A673 (cell line): ENCODE measurements at regions not wholly inside any gene's neighbourhood (a gene's known extent, or its start where the extent isn't known, plus 50 kb on each side); places are given as distances from the start of the nearest gene placed in this dataset.

Experiments
- BruUV-seq: library from RNA; stranded (reverse); fragments of 400-500 nt; replicated peaks from 2 replicates; lab custom pipeline; 2021; lab: Mats Ljungman, UMichigan
- CTCF ChIA-PET: fragments of 300-600 bp; sonication (Branson Sonifier 250); formaldehyde crosslinking; loops from one replicate; lab custom pipeline; 2022; ENCODE audit warnings: antibody characterized with exemption; lab: Charles Lee
- POLR2A ChIA-PET: fragments of 300-600 bp; sonication (Branson Sonifier 250); formaldehyde crosslinking; loops from one replicate; lab custom pipeline; 2022; ENCODE audit warnings: antibody characterized with exemption; ENCODE audit not compliant: low non-redundant PET; lab: Charles Lee
- DNase-seq: peaks from one replicate; pipeline ENCODE4 v3.0.0-alpha.2; 2015; ENCODE audit warnings: low spot score
- H3K27ac ChIP-seq: fragments of 200-600 bp; sonication (generic); 2 replicates; pipeline ENCODE4 v1.5.1; 2016; ENCODE audit warnings: mixed run types, low read depth, mild to moderate bottlenecking, mixed read lengths, antibody characterized with exemption, low read length; ENCODE audit not compliant: poor library complexity, severe bottlenecking
- H3K27me3 ChIP-seq: fragments of 200-600 bp; sonication (generic); replicated peaks from 2 replicates; pipeline ENCODE4 v1.6.1; 2017; ENCODE audit warnings: mixed run types, low read depth, mild to moderate bottlenecking, mixed read lengths, antibody characterized with exemption, low read length; ENCODE audit not compliant: insufficient read depth, poor library complexity
- H3K36me3 ChIP-seq: fragments of 200-600 bp; sonication (generic); 2 replicates; pipeline ENCODE4 v1.6.1; 2016; ENCODE audit warnings: mixed run types, mild to moderate bottlenecking, mixed read lengths, antibody characterized with exemption, low read length; ENCODE audit not compliant: insufficient read depth, poor library complexity, severe bottlenecking
- H3K4me1 ChIP-seq: fragments of 200-600 bp; sonication (generic); 2 replicates; pipeline ENCODE4 v1.6.1; 2017; ENCODE audit warnings: mixed run types, mild to moderate bottlenecking, mixed read lengths, antibody characterized with exemption, low read length; ENCODE audit not compliant: insufficient read depth, poor library complexity, severe bottlenecking
- H3K4me3 ChIP-seq: fragments of 200-600 bp; sonication (generic); 2 replicates; pipeline ENCODE4 v1.5.1; 2016; ENCODE audit warnings: low read depth, mixed run types, mild to moderate bottlenecking, mixed read lengths, low read length; ENCODE audit not compliant: poor library complexity, severe bottlenecking
- H3K9me3 ChIP-seq: fragments of 200-600 bp; sonication (generic); 2 replicates; pipeline ENCODE4 v1.6.1; 2016; ENCODE audit warnings: mixed run types, low read depth, mild to moderate bottlenecking, mixed read lengths, antibody characterized with exemption, low read length; ENCODE audit not compliant: poor library complexity, severe bottlenecking
- CTCF ChIP-seq: fragments of 300-800, 200-600 bp; sonication (generic); conservative IDR thresholded peaks from 2 replicates; pipeline ENCODE4 v1.5.1; 2017; ENCODE audit warnings: low read depth, mild to moderate bottlenecking, antibody characterized with exemption, low read length, moderate library complexity, mixed read lengths
- EZH2 ChIP-seq: fragments of 200-600 bp; sonication (generic); IDR thresholded peaks from 2 replicates; pipeline ENCODE4 v1.6.1; 2017; ENCODE audit warnings: borderline replicate concordance, low read depth, mild to moderate bottlenecking, mixed read lengths, antibody characterized with exemption, low read length; ENCODE audit not compliant: poor library complexity, severe bottlenecking
- intact Hi-C: fragments of 100-400 bp; cut with micrococcal nuclease; formaldehyde crosslinking; loops from one replicate; pipeline ENCODE4 v1.10.0; 2022; ENCODE audit not compliant: unreplicated experiment

DNA sequence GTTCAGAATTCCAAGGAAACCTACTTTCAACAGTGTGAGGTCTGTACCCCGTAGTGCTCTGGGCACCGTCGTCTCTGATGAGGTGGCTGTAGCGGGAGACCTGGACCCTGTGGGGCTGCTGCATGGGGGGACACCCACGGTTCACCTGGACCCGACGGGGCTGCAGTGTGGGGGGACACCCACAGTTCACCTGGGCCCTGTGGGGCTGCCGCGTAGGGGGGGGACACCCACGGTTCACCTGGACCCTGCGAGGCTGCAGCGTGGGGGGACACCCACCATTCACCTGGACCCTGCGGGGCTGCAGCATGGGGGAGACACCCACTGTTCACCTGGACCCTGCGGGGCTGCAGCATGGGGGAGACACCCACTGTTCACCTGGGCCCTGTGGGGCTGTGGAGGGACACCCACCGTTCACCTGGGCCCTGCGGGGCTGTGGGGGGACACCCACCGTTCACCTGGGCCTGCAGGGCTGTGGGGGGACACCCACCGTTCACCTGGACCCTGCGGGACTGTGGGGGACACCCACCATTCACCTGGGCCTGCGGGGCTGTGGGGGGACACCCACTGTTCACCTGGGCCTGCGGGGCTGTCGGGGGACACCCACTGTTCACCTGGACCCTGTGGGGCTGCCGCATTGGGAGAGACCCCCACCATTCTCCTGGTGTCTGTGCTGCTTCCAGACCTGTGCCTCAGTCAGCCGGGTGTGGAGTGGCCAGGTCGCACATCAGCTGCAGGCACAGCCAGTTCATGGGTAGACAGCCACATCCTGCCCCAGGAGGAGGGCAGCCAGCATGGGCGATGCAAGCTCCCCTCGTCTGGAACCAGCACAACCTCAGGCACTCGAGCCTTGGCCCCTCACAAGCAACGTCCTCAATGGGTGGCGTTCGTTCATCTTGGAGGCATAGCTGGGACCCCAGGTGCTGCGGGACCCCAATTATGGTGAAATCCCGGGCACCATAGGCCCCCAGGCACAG lies 114.5 kb downstream of the TMEM18 start:
- no peak for DNase-seq
- Histone ChIP-seq H3K27me3 (peaks cover 38% of the 10 kb centered on the region), H3K27ac (no peak overlapping the region), H3K9me3 (no peaks in the 10 kb centered on the region), H3K36me3 (no peaks in the 10 kb centered on the region), H3K4me1 (no peaks in the 10 kb centered on the region), H3K4me3 (no peak overlapping the region)
- ChIA-PET POLR2A (no interaction called here), CTCF (no interaction called here)
- intact Hi-C loops = no loop called here
- BruUV-seq = no TSS peak
- no peak for TF ChIP-seq CTCF
- TF ChIP-seq EZH2 = no peak

DNA sequence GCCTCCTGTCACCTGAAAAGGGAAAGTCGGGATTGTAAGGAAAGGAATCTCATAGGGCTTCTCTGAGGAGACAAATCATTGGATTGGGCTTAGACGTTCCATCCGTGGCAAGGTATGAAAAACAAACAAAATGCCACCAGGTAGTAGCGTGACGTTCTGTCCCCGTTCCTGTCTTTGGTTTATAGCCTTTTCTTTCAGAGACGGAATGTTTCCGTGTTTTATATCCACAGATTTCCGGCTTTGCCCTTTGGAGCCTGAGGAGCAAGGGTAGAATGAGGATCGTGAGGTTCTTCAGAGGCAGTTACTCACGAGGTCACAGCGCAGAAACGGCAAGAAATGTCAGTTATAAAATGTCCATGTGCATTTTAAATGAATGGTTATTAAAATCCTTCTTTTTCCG lies 118.3 kb downstream of the TMEM18 start:
- TF ChIP-seq CTCF = no peak
- no peak for TF ChIP-seq EZH2
- no TSS peak for BruUV-seq
- DNase-seq = no peak
- POLR2A ChIA-PET = no interaction called here
- intact Hi-C loops = no loop called here
- Histone ChIP-seq H3K36me3 (no peaks in the 10 kb centered on the region), H3K27ac (no peak overlapping the region), H3K4me3 (no peak overlapping the region), H3K4me1 (no peaks in the 10 kb centered on the region), H3K27me3 (peaks cover 38% of the 10 kb centered on the region), H3K9me3 (no peaks in the 10 kb centered on the region)
- CTCF ChIA-PET = no interaction called here

DNA sequence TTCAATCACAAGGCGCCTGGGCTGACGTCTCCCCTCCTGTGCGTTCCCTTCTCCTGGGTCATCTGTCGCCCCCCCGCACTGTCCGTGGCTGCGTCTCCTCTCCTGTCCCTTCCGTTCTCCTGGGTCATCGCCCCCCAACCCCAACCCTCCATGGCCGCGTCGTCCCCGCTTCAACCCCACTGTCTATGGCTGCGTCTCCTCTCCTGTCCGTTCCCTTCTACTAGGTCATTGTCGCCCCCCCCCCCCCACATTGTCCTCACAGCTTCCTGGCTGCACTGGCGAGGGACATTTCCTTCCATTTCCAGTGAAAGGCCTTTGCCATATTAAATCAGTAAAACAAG lies 118.9 kb downstream of the TMEM18 start:
- BruUV-seq = no TSS peak
- ChIA-PET POLR2A (no interaction called here), CTCF (no interaction called here)
- H3K4me3 ChIP-seq = no peak overlapping the region
- no peaks in the 10 kb centered on the region for H3K4me1 ChIP-seq
- no peaks in the 10 kb centered on the region for H3K9me3 ChIP-seq
- no peak for DNase-seq
- TF ChIP-seq CTCF (no peak), EZH2 (no peak)
- H3K27me3 ChIP-seq = peaks cover 38% of the 10 kb centered on the region
- intact Hi-C loops = no loop called here
- no peaks in the 10 kb centered on the region for H3K36me3 ChIP-seq
- H3K27ac ChIP-seq = no peak overlapping the region
